ENCODE measurements at regions not wholly inside any gene's neighbourhood (a gene's known extent, or its start where the extent isn't known, plus 50 kb on each side); places are given as distances from the start of the nearest gene placed in this dataset.

GRCh38 chr9:80158554-80159170 is 586.9 kb downstream of the TLE4 start:
- no peak for DNase-seq

GRCh38 chr9:80158131-80158530 is 586.4 kb downstream of the TLE4 start:
- no peak for DNase-seq

GRCh38 chr9:80157561-80157983 is 585.8 kb downstream of the TLE4 start:
- peak; percentile 3 for DNase-seq

- no peak for DNase-seq
Measured at GRCh38 chr9:80156756-80157472, 585.1 kb downstream of the TLE4 start.

- no peak for DNase-seq
Measured at GRCh38 chr9:80156262-80156661, 584.5 kb downstream of the TLE4 start.

GRCh38 chr9:80147866-80148265 is 576.1 kb downstream of the TLE4 start:
- DNase-seq: no peak

GRCh38 chr9:80146466-80146865 is 574.7 kb downstream of the TLE4 start:
- no peak for DNase-seq

GRCh38 chr9:80144856-80145255 is 573.1 kb downstream of the TLE4 start:
- no peak for DNase-seq

GRCh38 chr9:80144406-80144805 is 572.6 kb downstream of the TLE4 start:
- DNase-seq: no peak

GRCh38 chr9:80143899-80144298 is 572.1 kb downstream of the TLE4 start:
- DNase-seq: no peak

GRCh38 chr9:80134487-80134886 is 562.7 kb downstream of the TLE4 start:
- no peak for DNase-seq

GRCh38 chr9:80131627-80132026 is 559.9 kb downstream of the TLE4 start:
- no peak for DNase-seq

- DNase-seq: no peak
Measured at GRCh38 chr9:80127920-80128319, 556.2 kb downstream of the TLE4 start.

- no peak for DNase-seq
Measured at GRCh38 chr9:80125731-80126264, 554.0 kb downstream of the TLE4 start.

GRCh38 chr9:80117031-80117430 is 545.3 kb downstream of the TLE4 start:
- DNase-seq: no peak

- no peak for DNase-seq
Measured at GRCh38 chr9:80114241-80114640, 542.5 kb downstream of the TLE4 start.

GRCh38 chr9:80107931-80108660 is 536.3 kb downstream of the TLE4 start:
- no peak for DNase-seq

GRCh38 chr9:80097476-80097875 is 525.7 kb downstream of the TLE4 start:
- DNase-seq: no peak

- DNase-seq: no peak
Measured at GRCh38 chr9:80094176-80094771, 522.5 kb downstream of the TLE4 start.

GRCh38 chr9:80093695-80094094 is 521.9 kb downstream of the TLE4 start:
- DNase-seq: no peak

- no peak for DNase-seq
Measured at GRCh38 chr9:80091526-80091925, 519.8 kb downstream of the TLE4 start.

GRCh38 chr9:80090317-80090716 is 518.6 kb downstream of the TLE4 start:
- DNase-seq: peak; percentile 6

- no peak for DNase-seq
Measured at GRCh38 chr9:80086822-80087345, 515.1 kb downstream of the TLE4 start.
